BE2C (cell line): ENCODE measurements at regions not wholly inside any gene's neighbourhood (a gene's known extent, or its start where the extent isn't known, plus 50 kb on each side); places are given as distances from the start of the nearest gene placed in this dataset.

ENCODE experiments used
- DNase-seq: peaks from one replicate; pipeline ENCODE4 v3.0.0-alpha.2; 2020
- H3K27me3 ChIP-seq: fragments of 250-450 bp; sonication (Bioruptor Pico); 2 replicates; pipeline ENCODE4 v1.5.1; 2020; ENCODE audit warnings: mild to moderate bottlenecking
- H3K36me3 ChIP-seq: fragments of 250-450 bp; sonication (Bioruptor Pico); 2 replicates; pipeline ENCODE4 v1.5.1; 2020; ENCODE audit warnings: mild to moderate bottlenecking
- H3K4me1 ChIP-seq: fragments of 250-450 bp; sonication (Bioruptor Pico); 2 replicates; pipeline ENCODE4 v1.5.1; 2020
- H3K4me3 ChIP-seq: 2 replicates; pipeline ENCODE4 v1.5.1; 2011; ENCODE audit warnings: low read depth, low read length
- H3K9me3 ChIP-seq: fragments of 250-450 bp; sonication (Bioruptor Pico); 2 replicates; pipeline ENCODE4 v1.5.1; 2020
- CTCF ChIP-seq: IDR thresholded peaks from 2 replicates; pipeline ENCODE4 v1.5.1; 2012; ENCODE audit warnings: mild to moderate bottlenecking, low read depth, low read length

- Histone ChIP-seq H3K4me3 (no peak overlapping the region), H3K4me1 (peaks cover 13% of the 10 kb centered on the region), H3K9me3 (no peaks in the 10 kb centered on the region), H3K36me3 (no peaks in the 10 kb centered on the region), H3K27me3 (no peaks in the 10 kb centered on the region)
- no peak for DNase-seq
- TF ChIP-seq CTCF: no peak
Observed at GRCh38 chr20:51916244-51916643, 113.9 kb upstream of the SALL4 start.

GRCh38 chr20:51914758-51915157 lies 112.4 kb upstream of the SALL4 start:
- H3K27me3 ChIP-seq: no peaks in the 10 kb centered on the region
- no peaks in the 10 kb centered on the region for H3K9me3 ChIP-seq
- TF ChIP-seq CTCF: no peak
- H3K4me3 ChIP-seq: no peak overlapping the region
- peaks cover 23% of the 10 kb centered on the region for H3K4me1 ChIP-seq
- DNase-seq: peak; percentile 91
- H3K36me3 ChIP-seq: no peaks in the 10 kb centered on the region

- Histone ChIP-seq H3K4me1 (peaks cover 21% of the 10 kb centered on the region), H3K9me3 (no peaks in the 10 kb centered on the region), H3K27me3 (no peaks in the 10 kb centered on the region), H3K4me3 (peak overlapping the region; percentile 3), H3K36me3 (no peaks in the 10 kb centered on the region)
- no peak for TF ChIP-seq CTCF
- DNase-seq: peak; percentile 47
Observed at GRCh38 chr20:51910321-51911050, 108.2 kb upstream of the SALL4 start.

GRCh38 chr20:51906679-51907078 lies 104.4 kb upstream of the SALL4 start:
- H3K9me3 ChIP-seq: no peaks in the 10 kb centered on the region
- peaks cover 14% of the 10 kb centered on the region for H3K4me1 ChIP-seq
- no peak for TF ChIP-seq CTCF
- no peaks in the 10 kb centered on the region for H3K27me3 ChIP-seq
- H3K36me3 ChIP-seq: no peaks in the 10 kb centered on the region
- no peak overlapping the region for H3K4me3 ChIP-seq
- DNase-seq: no peak

GRCh38 chr20:51906049-51906448 lies 103.7 kb upstream of the SALL4 start:
- peaks cover 10% of the 10 kb centered on the region for H3K4me1 ChIP-seq
- no peaks in the 10 kb centered on the region for H3K9me3 ChIP-seq
- DNase-seq: no peak
- no peaks in the 10 kb centered on the region for H3K27me3 ChIP-seq
- TF ChIP-seq CTCF: no peak
- H3K4me3 ChIP-seq: no peak overlapping the region
- H3K36me3 ChIP-seq: no peaks in the 10 kb centered on the region

GRCh38 chr20:51902933-51903332 lies 100.6 kb upstream of the SALL4 start:
- no peaks in the 10 kb centered on the region for H3K9me3 ChIP-seq
- no peak for DNase-seq
- H3K4me1 ChIP-seq: no peaks in the 10 kb centered on the region
- no peaks in the 10 kb centered on the region for H3K36me3 ChIP-seq
- H3K4me3 ChIP-seq: no peak overlapping the region
- H3K27me3 ChIP-seq: no peaks in the 10 kb centered on the region
- TF ChIP-seq CTCF: no peak
